HG03060 (cell line): ENCODE measurements at regions not wholly inside any gene's neighbourhood (a gene's known extent, or its start where the extent isn't known, plus 50 kb on each side); places are given as distances from the start of the nearest gene placed in this dataset.
"Not testable (repeated sequence)": the region's sequence is repeated elsewhere in the genome, so short reads cannot be mapped to it uniquely, and the experiment has no call there.

ENCODE experiments used
- ATAC-seq: cut with Tn5 transposase; IDR thresholded peaks from one replicate; pipeline ENCODE4 v1.9.1; 2021; ENCODE audit warnings: low read depth, moderate number of reproducible peaks; ENCODE audit not compliant: unreplicated experiment

- no peak for ATAC-seq
Observed at GRCh38 chr5:166091931-166092330, 2199.5 kb upstream of the WWC1 start.

- no peak for ATAC-seq
Observed at GRCh38 chr5:166093312-166093711, 2198.1 kb upstream of the WWC1 start.

GRCh38 chr5:166102947-166103346, 2188.5 kb upstream of the WWC1 start:
- ATAC-seq: no peak

- ATAC-seq: no peak
Observed at GRCh38 chr5:166111021-166111420, 2180.4 kb upstream of the WWC1 start.

- no peak for ATAC-seq
Observed at GRCh38 chr5:166117072-166118066, 2174.1 kb upstream of the WWC1 start.

GRCh38 chr5:166119506-166119905, 2171.9 kb upstream of the WWC1 start:
- ATAC-seq: no peak

- no peak for ATAC-seq
Observed at GRCh38 chr5:166123717-166124116, 2167.7 kb upstream of the WWC1 start.

- no peak for ATAC-seq
Observed at GRCh38 chr5:166127766-166128570, 2163.5 kb upstream of the WWC1 start.

GRCh38 chr5:166145107-166145506, 2146.3 kb upstream of the WWC1 start:
- not testable (repeated sequence) for ATAC-seq

- no peak for ATAC-seq
Observed at GRCh38 chr5:166163996-166164610, 2127.3 kb upstream of the WWC1 start.

- ATAC-seq: no peak
Observed at GRCh38 chr5:166165596-166165995, 2125.8 kb upstream of the WWC1 start.

- ATAC-seq: no peak
Observed at GRCh38 chr5:166166071-166166470, 2125.4 kb upstream of the WWC1 start.

GRCh38 chr5:166172597-166172996, 2118.8 kb upstream of the WWC1 start:
- no peak for ATAC-seq

GRCh38 chr5:166178411-166179080, 2112.9 kb upstream of the WWC1 start:
- no peak for ATAC-seq

GRCh38 chr5:166185185-166185584, 2106.3 kb upstream of the WWC1 start:
- ATAC-seq: no peak

GRCh38 chr5:166188501-166189325, 2102.7 kb upstream of the WWC1 start:
- ATAC-seq: no peak

- ATAC-seq: no peak
Observed at GRCh38 chr5:166192696-166193095, 2098.7 kb upstream of the WWC1 start.

- ATAC-seq: no peak
Observed at GRCh38 chr5:166195981-166196380, 2095.5 kb upstream of the WWC1 start.

- ATAC-seq: no peak
Observed at GRCh38 chr5:166200532-166200931, 2090.9 kb upstream of the WWC1 start.

GRCh38 chr5:166211640-166212039, 2079.8 kb upstream of the WWC1 start:
- no peak for ATAC-seq
